ENCODE measurements at regions not wholly inside any gene's neighbourhood (a gene's known extent, or its start where the extent isn't known, plus 50 kb on each side); places are given as distances from the start of the nearest gene placed in this dataset.

- Histone ChIP-seq H3K4me3 (ENCODE audit: low read depth, low read length) (no peak overlapping the region), H3K36me3 (ENCODE audit: control insufficient read depth, insufficient read depth, low read length) (no peaks in the 10 kb centered on the region), H3K27me3 (ENCODE audit: control insufficient read depth, insufficient read depth, low read length) (no peaks in the 10 kb centered on the region)
- FAIRE-seq, result no peak
- no peak for TF ChIP-seq CTCF (IDR thresholded peaks at IDR 0.05; ENCODE audit: insufficient read depth, low read length, severe bottlenecking)
- DNase-seq (ENCODE audit: low read depth), result peak; percentile 29
Measured at GRCh38 chr3:69560818-69561217, 174.9 kb upstream of the FRMD4B start.

- DNase-seq (ENCODE audit: low read depth), result no peak
- Histone ChIP-seq H3K4me3 (ENCODE audit: low read depth, low read length) (no peak overlapping the region), H3K27me3 (ENCODE audit: control insufficient read depth, insufficient read depth, low read length) (no peaks in the 10 kb centered on the region), H3K36me3 (ENCODE audit: control insufficient read depth, insufficient read depth, low read length) (no peaks in the 10 kb centered on the region)
- FAIRE-seq, result no peak
- no peak for TF ChIP-seq CTCF (IDR thresholded peaks at IDR 0.05; ENCODE audit: insufficient read depth, low read length, severe bottlenecking)
Measured at GRCh38 chr3:69560116-69560515, 174.2 kb upstream of the FRMD4B start.

GRCh38 chr3:69558912-69559311, 173.0 kb upstream of the FRMD4B start:
- H3K4me3 ChIP-seq (ENCODE audit: low read depth, low read length), result no peak overlapping the region
- H3K27me3 ChIP-seq (ENCODE audit: control insufficient read depth, insufficient read depth, low read length), result no peaks in the 10 kb centered on the region
- DNase-seq (ENCODE audit: low read depth) (peak; percentile 66), FAIRE-seq (no peak)
- no peaks in the 10 kb centered on the region for H3K36me3 ChIP-seq (ENCODE audit: control insufficient read depth, insufficient read depth, low read length)
- no peak for TF ChIP-seq CTCF (IDR thresholded peaks at IDR 0.05; ENCODE audit: insufficient read depth, low read length, severe bottlenecking)

- no peaks in the 10 kb centered on the region for H3K36me3 ChIP-seq (ENCODE audit: control insufficient read depth, insufficient read depth, low read length)
- no peaks in the 10 kb centered on the region for H3K27me3 ChIP-seq (ENCODE audit: control insufficient read depth, insufficient read depth, low read length)
- DNase-seq (ENCODE audit: low read depth), result no peak
- TF ChIP-seq CTCF (IDR thresholded peaks at IDR 0.05; ENCODE audit: insufficient read depth, low read length, severe bottlenecking), result no peak
- H3K4me3 ChIP-seq (ENCODE audit: low read depth, low read length), result no peak overlapping the region
- no peak for FAIRE-seq
Measured at GRCh38 chr3:69554576-69554975, 168.7 kb upstream of the FRMD4B start.

- no peaks in the 10 kb centered on the region for H3K36me3 ChIP-seq (ENCODE audit: control insufficient read depth, insufficient read depth, low read length)
- no peak for TF ChIP-seq CTCF (IDR thresholded peaks at IDR 0.05; ENCODE audit: insufficient read depth, low read length, severe bottlenecking)
- FAIRE-seq, result no peak
- H3K4me3 ChIP-seq (ENCODE audit: low read depth, low read length), result no peak overlapping the region
- no peak for DNase-seq (ENCODE audit: low read depth)
- H3K27me3 ChIP-seq (ENCODE audit: control insufficient read depth, insufficient read depth, low read length), result no peaks in the 10 kb centered on the region
Measured at GRCh38 chr3:69553888-69554287, 168.0 kb upstream of the FRMD4B start.

- Histone ChIP-seq H3K36me3 (ENCODE audit: control insufficient read depth, insufficient read depth, low read length) (no peaks in the 10 kb centered on the region), H3K4me3 (ENCODE audit: low read depth, low read length) (no peak overlapping the region), H3K27me3 (ENCODE audit: control insufficient read depth, insufficient read depth, low read length) (no peaks in the 10 kb centered on the region)
- no peak for TF ChIP-seq CTCF (IDR thresholded peaks at IDR 0.05; ENCODE audit: insufficient read depth, low read length, severe bottlenecking)
- no peak for FAIRE-seq
- DNase-seq (ENCODE audit: low read depth), result no peak
Measured at GRCh38 chr3:69547461-69547880, 161.6 kb upstream of the FRMD4B start.

Measured in bronchial epithelial cell (primary cell).